ENCODE measurements at regions not wholly inside any gene's neighbourhood (a gene's known extent, or its start where the extent isn't known, plus 50 kb on each side); places are given as distances from the start of the nearest gene placed in this dataset.

- no peaks in the 10 kb centered on the region for H3K27me3 Mint-ChIP-seq (ENCODE audit: low read depth)
- H3K4me3 Mint-ChIP-seq: no peak overlapping the region
- TF ChIP-seq CTCF (IDR thresholded peaks at IDR 0.05; ENCODE audit: unreplicated experiment in 3 of 3): no peak
- no peaks in the 10 kb centered on the region for H3K36me3 Mint-ChIP-seq (ENCODE audit: low read depth)
- H3K4me1 Mint-ChIP-seq: no peaks in the 10 kb centered on the region
- H3K27ac Mint-ChIP-seq: no peak overlapping the region
- peaks cover 4% of the 10 kb centered on the region for H3K9me3 Mint-ChIP-seq
These were observed 306.9 kb upstream of the SLIT2 start for GRCh38 chr4:19944806-19945205.

GRCh38 chr4:19944251-19944650 is 307.5 kb upstream of the SLIT2 start:
- no peak overlapping the region for H3K27ac Mint-ChIP-seq
- no peaks in the 10 kb centered on the region for H3K4me1 Mint-ChIP-seq
- H3K9me3 Mint-ChIP-seq: peaks cover 4% of the 10 kb centered on the region
- H3K4me3 Mint-ChIP-seq: no peak overlapping the region
- no peak for TF ChIP-seq CTCF (IDR thresholded peaks at IDR 0.05; ENCODE audit: unreplicated experiment in 3 of 3)
- H3K27me3 Mint-ChIP-seq (ENCODE audit: low read depth): no peaks in the 10 kb centered on the region
- no peaks in the 10 kb centered on the region for H3K36me3 Mint-ChIP-seq (ENCODE audit: low read depth)

GRCh38 chr4:19941434-19941833 is 310.3 kb upstream of the SLIT2 start:
- Mint-ChIP-seq H3K27ac (no peak overlapping the region), H3K4me1 (peaks cover 3% of the 10 kb centered on the region), H3K27me3 (ENCODE audit: low read depth) (no peaks in the 10 kb centered on the region), H3K4me3 (no peak overlapping the region), H3K36me3 (ENCODE audit: low read depth) (no peaks in the 10 kb centered on the region), H3K9me3 (no peaks in the 10 kb centered on the region)
- no peak for TF ChIP-seq CTCF (IDR thresholded peaks at IDR 0.05; ENCODE audit: unreplicated experiment in 3 of 3)

GRCh38 chr4:19940861-19941260 is 310.8 kb upstream of the SLIT2 start:
- Mint-ChIP-seq H3K27me3 (ENCODE audit: low read depth) (no peaks in the 10 kb centered on the region), H3K4me3 (no peak overlapping the region), H3K9me3 (no peaks in the 10 kb centered on the region), H3K27ac (no peak overlapping the region), H3K4me1 (peaks cover 6% of the 10 kb centered on the region), H3K36me3 (ENCODE audit: low read depth) (no peaks in the 10 kb centered on the region)
- TF ChIP-seq CTCF (IDR thresholded peaks at IDR 0.05; ENCODE audit: unreplicated experiment in 3 of 3): no peak

GRCh38 chr4:19936476-19936875 is 315.2 kb upstream of the SLIT2 start:
- Mint-ChIP-seq H3K27ac (no peak overlapping the region), H3K27me3 (ENCODE audit: low read depth) (no peaks in the 10 kb centered on the region), H3K4me1 (peaks cover 10% of the 10 kb centered on the region), H3K36me3 (ENCODE audit: low read depth) (no peaks in the 10 kb centered on the region), H3K9me3 (no peaks in the 10 kb centered on the region), H3K4me3 (no peak overlapping the region)
- no peak for TF ChIP-seq CTCF (IDR thresholded peaks at IDR 0.05; ENCODE audit: unreplicated experiment in 3 of 3)

GRCh38 chr4:19930742-19931141 is 321.0 kb upstream of the SLIT2 start:
- H3K27me3 Mint-ChIP-seq (ENCODE audit: low read depth): no peaks in the 10 kb centered on the region
- no peak overlapping the region for H3K4me3 Mint-ChIP-seq
- peaks cover 3% of the 10 kb centered on the region for H3K4me1 Mint-ChIP-seq
- no peak for TF ChIP-seq CTCF (IDR thresholded peaks at IDR 0.05; ENCODE audit: unreplicated experiment in 3 of 3)
- no peaks in the 10 kb centered on the region for H3K9me3 Mint-ChIP-seq
- H3K27ac Mint-ChIP-seq: no peak overlapping the region
- no peaks in the 10 kb centered on the region for H3K36me3 Mint-ChIP-seq (ENCODE audit: low read depth)
